A549 (cell line): ENCODE measurements at regions not wholly inside any gene's neighbourhood (a gene's known extent, or its start where the extent isn't known, plus 50 kb on each side); places are given as distances from the start of the nearest gene placed in this dataset.

ENCODE experiments used
- CEBPB ChIP-seq, 2 experiments: fragments of >200 bp in 1 of 2; sonication (Bioruptor Twin) in 1 of 2; formaldehyde crosslinking in 1 of 2; IDR thresholded peaks; 2 replicates each; pipeline ENCODE4 v1.6.1; 2012 to 2016
- ESRRA ChIP-seq: fragments of 150-350 bp; IDR thresholded peaks from 2 replicates; pipeline ENCODE4 v1.6.1; 2014; ENCODE audit warnings: mild to moderate bottlenecking, low read length, borderline replicate concordance
- MAZ ChIP-seq: fragments of 150-350 bp; IDR thresholded peaks from 2 replicates; pipeline ENCODE4 v1.6.1; 2014; ENCODE audit warnings: antibody characterized with exemption, low read depth, low read length, borderline replicate concordance
- RFX5 ChIP-seq: fragments of 450-650 bp; IDR thresholded peaks from 2 replicates; pipeline ENCODE4 v1.7.1; 2014; ENCODE audit warnings: antibody characterized with exemption, mild to moderate bottlenecking, moderate library complexity
- RNF2 ChIP-seq: fragments of 200-600 bp; sonication (generic); IDR thresholded peaks from 2 replicates; pipeline ENCODE4 v1.6.1; 2016; ENCODE audit warnings: low read depth, mild to moderate bottlenecking, antibody characterized with exemption, moderate library complexity, borderline replicate concordance
- ZFP36 ChIP-seq: fragments of 450-650 bp; IDR thresholded peaks from 2 replicates; pipeline ENCODE4 v1.6.1; 2014; ENCODE audit warnings: borderline replicate concordance; ENCODE audit not compliant: partially characterized antibody
- TF ChIP-seq, protein P1 (sequence below): fragments of >200 bp; sonication (Bioruptor Twin); formaldehyde crosslinking; IDR thresholded peaks from 3 replicates; pipeline ENCODE4 v1.5.1; 2016
- TF ChIP-seq, protein P2 (sequence below): fragments of 150-350 bp; IDR thresholded peaks from 2 replicates; pipeline ENCODE4 v1.6.1; 2014; ENCODE audit warnings: low read depth, mild to moderate bottlenecking, low read length
- TF ChIP-seq, protein P3 (sequence below): IDR thresholded peaks from 2 replicates; pipeline ENCODE4 v1.6.1; 2012

DNA sequence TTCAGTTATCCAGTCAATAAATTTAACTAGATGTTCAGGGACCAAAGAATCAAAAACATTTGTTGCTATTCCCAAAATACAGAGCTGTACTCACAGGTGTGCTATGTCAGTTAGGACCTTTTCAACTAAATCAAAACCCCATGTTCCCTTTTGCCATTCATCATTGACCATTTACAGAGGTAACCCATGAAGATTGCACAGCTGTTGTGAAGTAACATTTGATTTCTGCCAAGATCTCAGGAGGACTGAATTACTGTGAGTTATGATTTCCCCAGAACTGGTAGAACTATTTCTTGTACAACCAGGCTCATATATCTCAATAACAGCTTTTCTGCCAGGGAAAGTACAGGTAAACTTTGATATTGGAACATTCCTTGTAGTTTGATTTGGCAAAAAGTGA is 131.1 kb upstream of the FIBIN start:
- TF ChIP-seq CEBPB (IDR thresholded peaks at IDR 0.05), result no peak
- no peak for TF ChIP-seq MAZ
- TF ChIP-seq, protein P1, sequence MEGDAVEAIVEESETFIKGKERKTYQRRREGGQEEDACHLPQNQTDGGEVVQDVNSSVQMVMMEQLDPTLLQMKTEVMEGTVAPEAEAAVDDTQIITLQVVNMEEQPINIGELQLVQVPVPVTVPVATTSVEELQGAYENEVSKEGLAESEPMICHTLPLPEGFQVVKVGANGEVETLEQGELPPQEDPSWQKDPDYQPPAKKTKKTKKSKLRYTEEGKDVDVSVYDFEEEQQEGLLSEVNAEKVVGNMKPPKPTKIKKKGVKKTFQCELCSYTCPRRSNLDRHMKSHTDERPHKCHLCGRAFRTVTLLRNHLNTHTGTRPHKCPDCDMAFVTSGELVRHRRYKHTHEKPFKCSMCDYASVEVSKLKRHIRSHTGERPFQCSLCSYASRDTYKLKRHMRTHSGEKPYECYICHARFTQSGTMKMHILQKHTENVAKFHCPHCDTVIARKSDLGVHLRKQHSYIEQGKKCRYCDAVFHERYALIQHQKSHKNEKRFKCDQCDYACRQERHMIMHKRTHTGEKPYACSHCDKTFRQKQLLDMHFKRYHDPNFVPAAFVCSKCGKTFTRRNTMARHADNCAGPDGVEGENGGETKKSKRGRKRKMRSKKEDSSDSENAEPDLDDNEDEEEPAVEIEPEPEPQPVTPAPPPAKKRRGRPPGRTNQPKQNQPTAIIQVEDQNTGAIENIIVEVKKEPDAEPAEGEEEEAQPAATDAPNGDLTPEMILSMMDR, result no peak
- TF ChIP-seq, protein P2, sequence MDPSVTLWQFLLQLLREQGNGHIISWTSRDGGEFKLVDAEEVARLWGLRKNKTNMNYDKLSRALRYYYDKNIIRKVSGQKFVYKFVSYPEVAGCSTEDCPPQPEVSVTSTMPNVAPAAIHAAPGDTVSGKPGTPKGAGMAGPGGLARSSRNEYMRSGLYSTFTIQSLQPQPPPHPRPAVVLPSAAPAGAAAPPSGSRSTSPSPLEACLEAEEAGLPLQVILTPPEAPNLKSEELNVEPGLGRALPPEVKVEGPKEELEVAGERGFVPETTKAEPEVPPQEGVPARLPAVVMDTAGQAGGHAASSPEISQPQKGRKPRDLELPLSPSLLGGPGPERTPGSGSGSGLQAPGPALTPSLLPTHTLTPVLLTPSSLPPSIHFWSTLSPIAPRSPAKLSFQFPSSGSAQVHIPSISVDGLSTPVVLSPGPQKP, result no peak
- no peak for TF ChIP-seq RFX5
- TF ChIP-seq RNF2, result no peak
- TF ChIP-seq, protein P3, sequence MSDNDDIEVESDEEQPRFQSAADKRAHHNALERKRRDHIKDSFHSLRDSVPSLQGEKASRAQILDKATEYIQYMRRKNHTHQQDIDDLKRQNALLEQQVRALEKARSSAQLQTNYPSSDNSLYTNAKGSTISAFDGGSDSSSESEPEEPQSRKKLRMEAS, result no peak
- TF ChIP-seq ZFP36, result no peak
- TF ChIP-seq ESRRA, result no peak
